ENCODE measurements at regions not wholly inside any gene's neighbourhood (a gene's known extent, or its start where the extent isn't known, plus 50 kb on each side); places are given as distances from the start of the nearest gene placed in this dataset.
"Not testable (repeated sequence)": the region's sequence is repeated elsewhere in the genome, so short reads cannot be mapped to it uniquely, and the experiment has no call there.

DNA sequence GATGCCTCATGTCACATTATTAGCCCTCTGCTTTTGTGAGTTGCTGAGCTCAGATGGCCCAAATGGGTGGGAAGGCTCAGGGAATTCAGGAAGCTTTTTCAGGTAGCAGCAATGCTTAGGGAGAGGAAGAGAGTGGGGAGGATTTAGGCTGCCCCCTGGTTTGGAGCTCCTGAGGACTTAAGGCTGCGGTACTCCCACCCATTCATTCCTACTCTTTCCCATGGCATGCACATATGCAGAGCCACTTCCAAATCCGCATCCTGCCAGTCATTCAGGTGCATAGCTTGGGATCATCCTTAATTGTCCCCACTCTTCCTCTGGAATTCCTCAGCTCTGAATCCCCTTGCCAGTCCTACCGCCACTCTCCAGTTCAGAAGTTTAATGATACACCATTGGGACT lies 343.1 kb upstream of the FRG2C start:
- no peak for DNase-seq (ENCODE audit: low spot score)

DNA sequence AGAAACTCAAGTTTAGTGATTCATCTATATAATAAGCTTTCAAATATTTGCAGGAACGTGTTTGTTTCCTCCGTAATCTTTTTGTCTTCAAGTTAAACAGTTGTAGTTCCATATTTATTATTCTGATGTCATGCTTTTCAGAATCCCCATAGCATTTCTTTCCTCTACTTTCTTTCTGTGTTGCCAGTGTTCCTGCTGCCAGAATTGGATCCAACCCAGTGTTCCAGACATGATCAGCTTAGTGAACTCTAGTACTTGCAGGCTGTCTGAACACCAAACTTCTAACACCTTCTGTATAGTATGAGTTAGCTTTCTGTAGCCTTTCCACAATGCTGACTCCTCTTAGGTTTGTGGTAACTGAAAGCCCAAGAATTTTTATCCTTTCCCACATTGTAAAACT lies 340.2 kb upstream of the FRG2C start:
- DNase-seq (ENCODE audit: low spot score), result not testable (repeated sequence)

DNA sequence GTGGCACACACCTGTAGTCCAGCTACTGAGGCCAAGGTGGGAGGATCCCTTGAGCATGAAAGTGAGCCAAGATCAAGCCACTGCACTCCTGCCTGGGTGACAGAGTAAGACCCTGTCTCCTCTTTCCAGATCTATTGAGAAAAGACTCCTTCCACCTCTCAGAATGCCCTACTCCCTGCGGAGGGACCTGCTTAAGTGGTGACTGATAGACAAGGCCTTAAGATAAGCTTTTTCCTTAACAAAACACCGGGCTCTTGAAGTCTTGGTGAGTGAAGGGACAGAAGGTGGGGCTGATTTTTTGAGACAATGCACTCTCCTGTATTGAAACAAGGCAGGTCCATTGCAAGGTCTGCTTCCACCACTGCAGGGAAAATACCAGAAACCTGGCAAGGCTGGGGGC lies 338.4 kb upstream of the FRG2C start:
- no peak for DNase-seq (ENCODE audit: low spot score)

DNA sequence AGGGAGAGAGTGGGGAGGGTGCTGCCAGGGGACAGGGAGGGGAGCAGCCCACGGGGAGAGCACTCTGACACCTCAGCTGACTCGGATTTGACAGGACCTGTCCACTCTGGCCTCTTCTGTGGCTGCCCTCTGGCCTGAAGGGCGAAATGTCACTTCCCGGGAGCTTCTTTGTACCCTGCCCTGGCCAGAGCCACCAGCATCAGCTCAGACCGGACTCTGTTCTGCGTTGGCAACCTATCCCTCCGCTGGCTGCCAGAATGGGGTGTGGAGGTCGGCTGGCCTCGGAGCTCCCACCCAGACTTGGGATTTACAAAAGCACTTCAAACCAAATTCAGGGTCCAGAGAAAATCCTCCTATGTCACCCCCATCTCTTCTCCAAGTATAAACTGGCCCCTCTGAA lies 336.7 kb upstream of the FRG2C start:
- no peak for DNase-seq (ENCODE audit: low spot score)

DNA sequence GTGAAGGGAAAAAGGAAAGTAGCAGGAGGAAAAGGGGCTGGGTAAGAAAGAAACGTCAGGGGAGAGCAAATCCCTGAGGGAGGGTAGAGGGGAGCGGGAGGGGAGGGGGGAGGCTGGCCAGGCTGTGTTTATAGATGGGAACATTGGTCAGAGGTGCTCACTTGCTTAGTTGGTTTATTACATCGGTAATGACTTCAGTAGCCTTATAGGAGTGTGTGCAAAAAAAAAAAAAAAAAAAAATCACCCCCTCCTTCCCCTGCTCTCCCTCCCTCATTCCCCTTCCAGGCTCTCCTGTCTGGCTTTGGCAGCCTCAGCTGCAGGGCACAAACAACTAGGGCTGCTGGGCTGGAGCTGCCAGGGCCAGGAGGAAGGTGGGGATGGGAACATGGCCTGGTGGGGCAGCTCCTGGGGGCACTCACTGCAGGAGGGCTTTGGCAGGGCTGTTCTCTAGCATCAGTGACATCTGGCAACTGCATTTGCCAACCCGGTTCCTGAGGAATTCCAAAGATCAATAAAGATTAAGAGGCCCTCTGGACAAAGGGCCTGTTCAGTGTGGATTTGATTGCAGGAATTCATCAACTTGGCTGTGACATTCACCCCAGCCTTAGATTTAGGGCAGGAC lies 334.5 kb upstream of the FRG2C start:
- no peak for DNase-seq (ENCODE audit: low spot score)

DNA sequence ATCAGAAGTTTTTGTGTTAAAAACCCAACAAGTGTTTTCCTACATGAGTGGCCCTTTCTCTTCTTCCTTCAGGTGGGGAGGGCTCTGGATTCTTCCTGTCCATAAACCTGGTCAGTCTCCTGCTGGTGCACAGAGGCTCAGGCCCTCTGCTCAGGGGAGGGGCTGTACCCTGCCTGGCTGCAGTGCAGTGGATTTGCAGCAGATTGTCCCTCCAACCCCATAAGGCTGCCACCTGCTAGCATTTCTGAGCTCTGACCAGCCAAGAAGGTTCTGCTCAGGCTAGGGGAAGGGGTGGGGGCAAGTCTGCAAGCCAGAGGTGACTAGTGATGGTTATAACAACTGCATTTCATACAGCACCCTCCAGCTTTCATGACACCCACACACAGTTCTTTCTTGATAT lies 333.7 kb upstream of the FRG2C start:
- not testable (repeated sequence) for DNase-seq (ENCODE audit: low spot score)

DNA sequence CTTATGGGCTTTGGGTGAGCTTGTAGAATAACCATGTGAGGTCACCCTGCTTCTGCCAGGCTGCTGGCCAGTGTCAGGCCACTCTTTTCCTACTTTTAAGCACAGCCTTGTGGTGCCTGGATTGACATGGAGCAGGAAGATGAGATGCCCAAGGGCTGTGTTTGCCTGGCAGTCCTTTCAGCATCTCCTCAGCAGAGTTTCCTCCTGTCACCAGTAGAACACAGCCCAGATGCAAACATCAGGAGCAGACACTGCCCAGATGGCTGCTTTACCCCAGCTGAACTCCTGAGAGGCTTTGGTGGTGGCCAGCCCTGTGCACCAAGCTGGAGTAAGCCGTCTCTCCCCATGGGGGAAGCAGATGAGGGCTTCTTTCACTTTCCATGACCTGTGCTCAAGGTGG lies 332.0 kb upstream of the FRG2C start:
- not testable (repeated sequence) for DNase-seq (ENCODE audit: low spot score)

DNA sequence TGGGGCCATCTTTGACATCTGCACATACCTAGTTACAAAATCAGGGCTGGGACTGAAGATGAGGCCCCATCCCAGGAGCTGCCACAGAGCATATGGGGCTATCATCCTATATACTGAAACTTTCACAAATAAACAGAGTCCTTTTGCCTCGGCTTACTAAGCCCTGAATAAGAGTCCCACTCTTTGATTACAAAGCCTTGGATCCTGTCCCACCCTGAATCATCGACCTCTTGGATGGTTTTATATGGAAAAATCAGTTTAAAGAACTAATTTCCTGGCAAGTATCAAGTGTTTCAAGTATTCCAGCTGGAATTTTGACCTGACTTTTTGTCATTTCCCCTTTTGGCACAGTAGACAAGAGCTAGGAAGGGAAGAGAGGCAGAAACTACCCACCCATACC lies 331.3 kb upstream of the FRG2C start:
- DNase-seq (ENCODE audit: low spot score), result no peak

DNA sequence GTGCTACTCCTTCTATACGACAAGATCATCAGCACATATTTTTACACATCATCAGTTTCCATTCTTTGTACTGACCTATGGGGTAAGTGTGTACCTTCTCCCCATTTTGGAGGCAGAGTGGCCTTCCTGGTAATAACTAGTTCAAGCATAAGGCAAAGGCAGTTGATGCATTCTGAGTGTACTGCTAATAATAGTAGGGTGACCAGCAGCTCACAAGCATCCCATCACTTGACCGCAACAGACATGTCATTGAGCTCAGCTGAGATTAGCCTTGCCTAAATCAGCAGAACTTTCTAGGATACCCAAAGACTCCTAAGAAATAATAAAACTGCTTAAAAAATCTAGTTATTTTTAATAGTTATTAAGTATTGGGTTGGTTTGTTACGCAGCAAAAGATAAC lies 329.8 kb upstream of the FRG2C start:
- no peak for DNase-seq (ENCODE audit: low spot score)

DNA sequence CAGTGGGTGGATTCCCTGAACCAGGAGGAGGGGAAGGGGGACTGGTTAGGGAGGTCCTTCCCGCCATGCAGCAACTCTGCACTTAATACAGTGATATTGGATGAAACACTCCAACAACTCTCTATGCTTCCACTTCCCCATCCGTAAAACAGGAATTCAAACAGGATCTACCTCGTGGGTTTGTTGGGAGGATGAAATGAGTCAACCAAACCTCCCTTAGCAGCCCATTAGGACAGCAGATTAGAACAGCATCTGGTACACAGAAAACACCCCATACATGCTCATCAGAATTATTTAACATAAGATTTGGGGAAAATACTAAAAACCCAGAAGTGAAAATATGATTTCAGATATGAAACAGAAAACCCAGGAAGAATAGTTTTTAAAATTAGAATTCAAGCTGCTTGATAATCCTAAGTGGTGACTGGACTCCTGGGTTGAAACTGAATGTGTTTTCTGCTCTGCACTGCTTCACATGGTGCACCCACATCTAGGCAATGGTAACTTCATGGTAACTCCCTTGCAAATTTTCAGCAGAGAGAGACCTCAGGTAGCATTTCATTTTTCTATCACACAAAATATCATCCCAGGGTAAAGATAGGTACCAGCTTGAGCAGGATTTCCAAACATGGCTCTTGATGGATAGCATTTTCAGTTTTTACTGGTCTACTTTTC lies 326.8 kb upstream of the FRG2C start:
- no peak for DNase-seq (ENCODE audit: low spot score)

DNA sequence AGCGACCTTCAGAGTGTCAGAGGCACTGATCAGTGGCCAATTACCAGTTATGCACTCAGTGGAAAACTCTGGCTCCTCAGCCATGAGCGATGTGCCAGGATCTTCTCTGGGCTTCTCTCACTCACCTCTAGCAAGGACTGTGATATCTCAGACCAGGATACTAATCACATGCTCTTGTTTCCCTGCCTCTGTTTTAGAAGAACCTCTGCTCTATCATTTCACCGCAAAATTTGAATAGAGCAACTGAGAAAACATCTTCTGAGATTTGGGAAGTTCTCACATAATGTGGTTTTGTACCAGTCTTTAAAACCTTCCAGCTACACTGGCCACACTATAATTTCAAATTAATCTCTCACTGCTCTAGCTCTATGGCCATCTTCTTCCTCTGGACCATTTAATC lies 325.8 kb upstream of the FRG2C start:
- no peak for DNase-seq (ENCODE audit: low spot score)

DNA sequence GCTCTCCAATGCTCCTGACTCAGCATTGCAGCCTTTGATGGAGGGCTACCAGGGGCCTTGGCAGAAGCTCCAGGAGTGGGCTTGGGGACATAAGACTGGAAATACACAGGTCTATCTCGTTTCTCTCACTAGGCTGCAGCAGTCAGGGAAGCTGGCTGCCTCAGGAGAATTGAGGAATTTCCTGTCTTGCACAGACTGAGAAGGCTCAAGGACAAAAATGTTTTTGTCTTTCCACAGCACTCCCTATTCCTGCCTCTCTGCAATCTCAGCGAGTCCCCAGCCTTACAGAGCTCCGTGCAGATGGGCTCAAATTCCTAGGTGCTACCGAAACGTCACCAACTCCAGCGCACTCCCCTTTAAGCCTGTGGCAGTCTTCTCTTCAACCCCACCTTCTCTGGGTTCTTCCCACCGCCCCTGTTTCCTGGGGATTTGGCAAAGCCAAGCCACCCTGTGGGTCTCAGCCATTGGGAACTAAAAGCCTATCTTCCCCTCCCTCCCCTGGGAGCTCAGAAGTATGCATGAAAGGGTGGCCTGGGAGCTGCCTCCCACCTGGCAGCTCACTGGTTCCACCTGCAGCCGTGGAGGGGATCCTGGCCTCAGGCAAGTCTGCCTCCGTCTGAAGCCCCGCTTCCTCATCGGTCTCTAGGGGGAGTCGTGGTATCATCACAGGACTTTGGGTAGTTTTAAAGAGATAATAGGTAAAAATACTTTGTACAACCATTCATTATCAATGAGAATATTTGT lies 322.6 kb upstream of the FRG2C start:
- no peak for DNase-seq (ENCODE audit: low spot score)

DNA sequence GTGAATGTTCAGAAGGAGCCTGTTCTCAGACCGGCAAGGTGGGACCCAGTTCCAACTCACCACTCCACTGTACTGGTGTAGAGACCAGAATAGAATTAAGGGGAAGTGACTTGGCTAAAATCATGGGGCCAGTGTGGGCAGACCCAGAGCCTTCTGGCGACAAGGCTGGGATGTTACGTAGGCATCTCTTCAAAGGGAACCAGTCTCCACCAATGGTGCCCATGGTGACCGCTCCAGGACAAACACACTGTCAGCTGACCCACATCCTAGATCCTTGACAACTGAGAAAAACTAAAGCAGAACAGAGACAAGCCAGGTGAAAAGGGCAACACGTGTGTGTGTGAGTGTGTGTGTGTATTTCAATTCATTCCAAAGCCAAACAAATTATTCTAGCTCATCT lies 321.7 kb upstream of the FRG2C start:
- DNase-seq (ENCODE audit: low spot score), result no peak

DNA sequence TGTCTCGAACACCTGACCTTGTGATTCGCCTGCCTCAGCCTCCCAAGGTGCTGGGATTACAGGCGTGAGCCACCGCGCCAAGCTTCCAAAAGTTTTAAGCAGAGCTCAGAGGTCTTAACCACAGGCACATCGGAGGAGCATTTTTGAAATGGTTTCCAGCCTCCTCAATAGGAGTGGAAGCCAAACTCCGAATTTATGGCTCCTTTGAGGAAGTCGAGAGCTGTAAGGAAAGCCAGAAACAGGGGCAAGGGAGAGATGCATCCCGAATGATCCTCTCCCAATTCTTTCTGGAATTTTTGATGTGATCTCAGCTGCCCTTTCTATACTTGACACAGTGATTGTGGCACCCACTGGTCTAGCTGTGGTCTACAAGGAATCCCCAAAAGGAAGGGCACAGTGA lies 313.6 kb upstream of the FRG2C start:
- DNase-seq (ENCODE audit: low spot score), result not testable (repeated sequence)

DNA sequence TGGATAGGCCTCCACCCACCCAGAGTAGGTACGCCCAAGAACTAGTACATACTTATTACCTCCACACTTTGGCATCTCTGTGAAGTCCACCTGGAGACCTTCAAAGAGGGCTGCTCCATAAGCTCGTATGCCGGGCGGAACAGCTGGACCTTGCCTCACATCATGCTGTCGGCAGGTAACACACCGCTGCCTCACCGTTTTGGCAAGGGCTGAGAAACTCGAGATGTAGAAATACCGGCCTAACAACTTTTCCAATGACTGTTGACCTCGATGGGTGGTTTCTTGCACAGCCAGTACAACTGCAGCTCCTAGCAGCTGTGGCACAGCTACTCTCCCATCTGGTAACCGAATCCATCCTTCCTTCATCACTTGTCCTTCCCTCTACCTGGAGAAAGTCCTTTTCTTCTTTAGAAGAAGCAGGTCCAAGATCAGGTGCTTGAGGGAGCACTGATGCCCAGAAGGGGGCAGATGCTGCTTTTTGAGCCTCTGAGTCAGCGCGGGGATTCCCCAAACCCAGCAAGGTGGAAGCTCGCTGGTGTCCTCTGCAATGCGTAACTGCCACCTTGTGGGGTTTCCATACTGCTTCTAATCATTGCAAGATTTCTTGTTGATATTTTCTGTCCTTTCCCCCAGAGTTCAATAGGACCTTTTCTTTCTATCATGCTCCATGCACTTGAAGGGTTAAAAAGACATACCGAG lies 301.9 kb upstream of the FRG2C start:
- DNase-seq (ENCODE audit: low spot score), result not testable (repeated sequence)

DNA sequence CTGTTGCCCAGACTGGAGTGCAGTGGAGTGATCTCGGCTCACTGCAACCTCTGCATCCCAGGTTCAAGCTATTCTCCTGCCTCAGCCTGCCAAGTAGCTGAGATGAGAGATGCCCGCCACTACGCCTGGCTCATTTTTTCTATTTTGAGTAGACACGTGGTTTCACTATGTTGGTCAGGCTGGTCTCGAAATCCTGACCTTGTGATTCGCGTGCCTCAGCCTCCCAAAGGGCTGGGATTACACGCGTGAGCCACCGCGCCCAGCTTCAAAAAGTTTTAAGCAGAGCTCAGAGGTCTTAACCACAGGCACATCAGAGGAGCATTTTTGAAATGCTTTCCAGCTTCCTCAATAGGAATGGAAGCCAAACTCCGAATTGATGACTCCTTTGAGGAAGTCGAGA lies 291.2 kb upstream of the FRG2C start:
- DNase-seq (ENCODE audit: low spot score), result not testable (repeated sequence)

DNA sequence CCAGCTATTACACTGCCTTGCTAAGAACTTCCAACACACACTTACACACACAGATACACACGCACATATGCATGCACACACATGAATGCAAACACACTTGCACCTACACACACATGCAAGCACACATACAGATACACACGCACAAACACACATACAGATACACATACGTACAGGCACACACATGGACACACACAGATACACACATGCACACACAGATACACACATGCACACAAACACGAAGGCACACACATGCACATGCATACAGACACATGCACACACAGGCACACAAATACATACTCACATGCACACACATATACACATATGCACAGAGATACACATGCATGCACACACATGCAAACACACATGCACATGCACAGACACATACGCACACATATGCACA lies 284.3 kb upstream of the FRG2C start:
- DNase-seq (ENCODE audit: low spot score), result not testable (repeated sequence)

DNA sequence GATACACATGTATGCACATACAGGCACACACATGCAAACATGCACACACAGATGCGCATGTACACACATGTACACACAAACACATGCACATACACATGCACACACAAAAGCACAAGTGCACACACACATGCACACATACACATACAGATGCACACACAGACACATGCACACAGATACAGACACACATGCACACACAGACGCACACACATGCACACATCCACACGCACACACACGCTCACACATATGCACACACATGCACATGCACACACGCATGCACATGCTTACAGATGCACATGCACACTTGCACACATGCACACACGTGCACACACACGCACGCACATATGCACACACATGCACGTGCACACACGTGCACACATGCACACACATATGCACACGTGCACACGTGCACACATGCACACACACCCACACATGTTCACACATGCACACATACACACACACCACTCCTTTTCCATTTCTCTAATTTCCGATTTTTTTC lies 283.8 kb upstream of the FRG2C start:
- no peak for DNase-seq (ENCODE audit: low spot score)

DNA sequence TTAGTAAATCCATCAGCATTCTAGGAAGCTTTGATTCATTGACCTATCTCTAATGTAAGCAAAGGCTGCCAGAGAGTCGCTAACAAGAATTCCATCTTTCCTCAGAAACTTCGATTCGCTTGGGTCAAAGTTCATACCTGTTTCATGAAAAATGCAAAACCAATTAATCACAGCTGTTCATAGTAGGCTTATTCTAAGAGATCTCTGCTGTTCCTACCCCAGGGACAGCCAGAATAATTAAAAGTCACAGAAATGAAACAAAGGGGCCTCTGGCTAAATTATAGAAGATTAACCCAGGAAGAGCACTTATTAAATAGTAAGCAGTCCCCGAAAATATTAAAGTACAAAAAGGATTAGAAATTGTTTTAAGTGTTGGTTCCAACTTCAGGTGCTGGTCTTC lies 280.1 kb upstream of the FRG2C start:
- not testable (repeated sequence) for DNase-seq (ENCODE audit: low spot score)

DNA sequence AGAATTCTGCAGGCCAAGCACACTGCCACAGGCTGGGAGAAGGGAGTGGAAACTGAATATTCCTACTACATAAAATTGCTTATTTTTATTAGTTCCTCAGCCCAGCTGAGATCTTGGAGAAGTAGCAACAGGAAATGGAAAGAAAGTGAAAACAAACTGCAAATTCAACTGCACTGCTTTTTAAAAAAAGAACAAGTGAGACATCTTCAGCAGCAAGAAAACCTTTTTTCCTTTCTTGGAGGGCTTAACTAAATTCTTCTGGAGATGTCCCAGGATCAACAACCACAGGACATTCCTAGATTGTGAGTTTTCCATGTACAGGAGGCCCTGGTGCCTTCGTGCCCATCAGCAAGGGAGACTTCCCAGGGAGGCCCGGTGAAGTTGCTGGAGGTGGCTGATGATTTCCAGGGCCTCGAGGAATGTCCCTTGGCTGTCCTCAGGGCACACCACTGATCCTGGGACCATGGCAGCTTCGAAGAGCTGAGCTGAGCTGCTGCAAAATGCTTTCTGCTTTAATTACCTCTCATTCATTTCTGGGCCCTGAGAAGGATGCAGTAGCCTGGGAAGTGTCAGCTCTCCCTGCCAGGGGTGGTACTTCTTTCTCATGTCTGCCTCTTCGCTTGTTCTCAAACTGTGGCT lies 275.5 kb upstream of the FRG2C start:
- DNase-seq (ENCODE audit: low spot score), result not testable (repeated sequence)

DNA sequence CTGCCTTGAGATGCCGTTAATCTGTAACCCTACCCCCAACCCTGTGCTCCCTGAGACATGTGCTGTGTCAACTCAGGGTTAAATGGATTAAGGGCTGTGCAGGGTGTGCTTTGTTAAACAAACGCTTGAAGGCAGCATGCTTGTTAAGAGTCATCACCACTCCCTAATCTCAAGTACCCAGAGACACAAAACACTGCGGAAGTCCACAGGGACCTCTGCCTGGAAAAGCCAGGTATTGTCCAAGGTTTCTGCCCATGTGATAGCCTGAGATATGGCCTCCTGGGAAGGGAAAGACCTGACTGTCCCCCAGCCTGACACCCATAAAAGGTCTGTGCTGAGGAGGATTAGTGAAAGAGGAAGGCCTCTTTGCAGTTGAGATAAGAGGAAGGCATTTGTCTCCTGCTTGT lies 270.8 kb upstream of the FRG2C start:
- not testable (repeated sequence) for DNase-seq (ENCODE audit: low spot score)

DNA sequence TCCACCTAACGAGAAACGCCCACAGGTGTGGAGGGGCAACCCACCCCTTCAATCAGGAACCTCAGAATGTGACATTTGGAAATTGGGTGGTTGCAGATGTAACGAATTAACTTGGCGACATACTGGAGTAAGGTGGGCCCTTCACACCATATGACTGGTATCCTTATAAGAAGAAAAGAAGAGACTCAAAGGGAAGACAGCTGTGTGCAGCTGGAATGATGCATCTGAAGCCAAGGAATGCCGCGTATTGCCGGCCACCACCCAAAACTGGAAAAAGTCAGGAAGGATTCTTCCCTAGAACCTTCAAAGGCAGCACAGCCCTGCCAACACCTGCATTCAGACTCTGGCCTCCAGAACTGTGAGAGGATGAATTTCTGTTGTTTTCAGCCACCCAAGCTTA lies 270.0 kb upstream of the FRG2C start:
- DNase-seq (ENCODE audit: low spot score), result not testable (repeated sequence)

Measured in SW480 (cell line).